ENCODE measurements at regions not wholly inside any gene's neighbourhood (a gene's known extent, or its start where the extent isn't known, plus 50 kb on each side); places are given as distances from the start of the nearest gene placed in this dataset.
"Not testable (repeated sequence)": the region's sequence is repeated elsewhere in the genome, so short reads cannot be mapped to it uniquely, and the experiment has no call there.

DNA sequence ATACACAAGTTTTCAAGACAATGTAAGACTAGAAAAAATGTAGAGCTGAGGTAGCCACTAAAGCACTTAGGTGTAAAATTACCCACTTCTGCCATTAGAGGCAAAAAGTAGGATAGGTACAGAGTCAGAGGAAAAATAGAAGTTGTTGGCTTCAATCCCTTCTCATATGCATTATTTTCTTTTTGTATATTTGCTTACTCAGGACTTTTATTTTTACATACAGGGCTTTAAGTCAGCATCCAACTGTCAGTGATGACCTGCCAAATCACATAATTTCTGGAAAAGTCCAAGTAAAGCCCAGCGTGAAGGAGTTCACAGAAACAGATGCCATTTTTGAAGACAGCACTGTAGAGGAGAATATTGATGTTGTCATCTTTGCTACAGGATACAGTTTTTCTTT lies 211.0 kb upstream of the POGK start:
- DNase-seq = no peak

- DNase-seq = no peak
Measured at GRCh38 chr1:166629946-166630345, 209.3 kb upstream of the POGK start.

DNA sequence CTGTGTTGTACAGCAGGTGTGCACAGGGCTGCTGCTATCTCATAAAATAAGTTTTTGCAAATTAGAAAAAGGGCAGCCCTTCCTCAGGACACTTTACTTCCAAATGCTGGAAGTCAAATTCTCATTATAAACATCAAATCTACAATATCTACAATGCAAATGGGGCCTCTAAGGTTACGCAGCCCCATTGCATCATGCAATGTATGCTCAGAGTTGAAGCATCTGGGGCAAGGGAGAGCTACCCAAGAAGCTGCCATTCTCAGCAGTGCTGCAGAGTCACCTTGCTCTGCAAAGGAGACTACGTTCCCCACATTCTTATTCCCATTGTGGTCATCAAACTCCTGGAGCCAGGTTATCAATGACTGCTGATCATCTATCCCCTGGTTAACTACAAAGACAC lies 208.9 kb upstream of the POGK start:
- DNase-seq = no peak

DNA sequence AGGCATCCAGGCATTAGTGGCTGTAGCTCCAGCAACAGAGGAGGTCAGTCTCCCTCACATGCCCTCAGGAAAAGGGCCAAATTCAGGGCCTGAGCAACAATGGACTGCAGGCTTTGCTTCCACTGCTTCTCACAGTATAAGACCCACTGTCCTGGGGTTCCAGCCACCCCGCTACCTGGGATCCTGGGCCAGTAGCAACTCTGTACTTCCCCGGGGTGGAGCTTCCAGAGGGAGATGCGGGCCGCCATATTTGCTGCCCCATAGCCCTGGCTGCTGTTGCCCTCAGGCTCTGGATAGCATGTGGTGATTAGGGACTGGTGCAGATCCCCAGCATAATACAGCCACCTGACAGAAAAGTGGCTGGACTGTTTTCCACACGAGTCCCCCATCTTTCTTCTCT lies 201.1 kb upstream of the POGK start:
- no peak for DNase-seq

GRCh38 chr1:166657228-166657627 lies 182.0 kb upstream of the POGK start:
- DNase-seq = not testable (repeated sequence)

DNA sequence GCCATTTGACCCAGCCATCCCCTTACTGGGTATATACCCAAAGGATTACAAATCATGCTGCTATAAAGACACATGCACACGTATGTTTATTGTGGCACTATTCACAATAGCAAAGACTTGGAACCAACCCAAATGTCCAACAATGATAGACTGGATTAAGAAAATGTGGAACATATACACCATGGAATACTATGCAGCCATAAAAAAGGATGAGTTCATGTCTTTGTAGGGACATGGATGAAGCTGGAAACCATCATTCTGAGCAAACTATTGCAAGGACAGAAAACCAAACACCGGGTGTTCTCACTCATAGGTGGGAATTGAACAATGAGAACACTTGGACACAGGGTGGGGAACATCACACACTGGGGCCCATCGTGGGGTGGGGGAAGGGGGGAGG lies 172.5 kb upstream of the POGK start:
- DNase-seq = not testable (repeated sequence)

GRCh38 chr1:166667600-166667999 lies 171.7 kb upstream of the POGK start:
- not testable (repeated sequence) for DNase-seq

DNA sequence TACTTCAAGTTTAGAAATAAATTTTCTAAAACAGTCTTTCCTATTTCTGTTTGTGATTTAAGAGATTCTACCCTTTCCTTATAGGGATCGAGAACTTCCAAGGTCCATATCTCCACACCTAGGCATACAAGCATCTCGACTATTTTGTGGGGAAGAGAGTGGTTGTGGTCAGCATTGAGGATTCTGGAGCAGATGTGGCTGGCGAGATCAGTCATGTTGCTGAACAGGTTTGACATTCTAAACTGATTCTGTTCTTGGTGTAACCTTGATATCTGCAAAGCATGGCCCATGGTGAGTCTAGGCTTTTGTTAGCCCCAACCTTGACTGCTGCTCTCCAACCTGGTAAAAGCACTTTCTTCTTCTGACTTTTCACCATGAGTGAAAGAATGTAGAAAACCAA lies 167.6 kb upstream of the POGK start:
- DNase-seq = no peak

- no peak for DNase-seq
Measured at GRCh38 chr1:166673722-166674121, 165.6 kb upstream of the POGK start.

DNA sequence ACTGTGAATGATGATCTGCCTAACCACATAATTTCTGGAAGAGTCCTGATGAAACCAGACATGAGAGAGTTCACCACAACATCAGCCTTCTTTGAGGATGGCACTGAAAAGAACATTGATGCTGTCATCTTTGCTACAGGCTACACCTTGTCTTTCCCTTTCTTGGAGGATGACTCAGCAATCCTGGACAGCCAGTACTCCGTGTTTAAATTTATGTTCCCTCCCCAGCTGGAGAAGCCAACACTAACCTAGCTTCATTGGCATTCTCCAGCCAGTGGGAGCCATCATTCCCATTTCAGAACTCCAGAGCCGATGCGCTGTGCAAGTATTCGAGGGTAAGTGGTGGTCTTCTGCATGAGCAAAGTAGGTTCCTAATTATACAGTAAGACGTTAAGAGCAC lies 164.1 kb upstream of the POGK start:
- no peak for DNase-seq

DNA sequence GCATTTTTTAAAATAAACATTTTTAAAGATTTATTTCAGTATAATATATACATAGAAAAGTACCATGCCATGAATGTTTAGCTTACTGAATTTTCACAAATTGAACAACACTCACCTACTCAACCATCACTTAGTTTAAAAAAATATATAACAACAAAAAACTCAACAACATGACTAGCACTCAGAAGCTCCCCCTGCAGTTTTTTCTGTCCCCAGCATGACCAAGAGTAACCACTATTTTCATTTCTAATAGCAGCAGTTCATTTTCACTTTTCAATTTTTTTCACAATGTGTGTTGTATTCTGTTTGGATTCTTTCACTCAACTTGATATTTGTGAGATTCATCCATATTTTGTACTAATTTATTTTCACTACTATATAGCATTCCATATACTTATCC lies 162.3 kb upstream of the POGK start:
- no peak for DNase-seq

DNA sequence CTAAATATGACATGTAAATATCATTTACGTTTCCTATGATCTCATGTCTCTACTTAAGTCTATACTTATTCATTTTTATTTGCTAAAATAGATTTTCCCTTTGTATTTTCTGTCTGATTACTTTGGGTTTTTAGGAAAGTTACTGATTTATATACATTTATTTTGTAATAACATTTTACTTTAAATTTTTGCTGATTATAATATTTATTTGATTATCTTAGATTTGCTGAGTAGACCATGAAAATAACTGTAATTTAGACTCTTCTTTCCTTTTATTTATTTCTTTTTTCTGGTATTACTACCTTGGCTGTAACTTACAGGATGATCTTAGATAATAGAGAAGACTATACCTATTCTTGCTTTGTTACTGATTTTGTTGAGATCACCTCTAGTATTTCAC lies 159.9 kb upstream of the POGK start:
- DNase-seq = no peak

- no peak for DNase-seq
Measured at GRCh38 chr1:166682588-166682987, 156.7 kb upstream of the POGK start.

GRCh38 chr1:166684669-166685068 lies 154.6 kb upstream of the POGK start:
- not testable (repeated sequence) for DNase-seq

- DNase-seq = no peak
Measured at GRCh38 chr1:166685200-166685599, 154.1 kb upstream of the POGK start.

- DNase-seq = not testable (repeated sequence)
Measured at GRCh38 chr1:166685891-166686290, 153.4 kb upstream of the POGK start.

DNA sequence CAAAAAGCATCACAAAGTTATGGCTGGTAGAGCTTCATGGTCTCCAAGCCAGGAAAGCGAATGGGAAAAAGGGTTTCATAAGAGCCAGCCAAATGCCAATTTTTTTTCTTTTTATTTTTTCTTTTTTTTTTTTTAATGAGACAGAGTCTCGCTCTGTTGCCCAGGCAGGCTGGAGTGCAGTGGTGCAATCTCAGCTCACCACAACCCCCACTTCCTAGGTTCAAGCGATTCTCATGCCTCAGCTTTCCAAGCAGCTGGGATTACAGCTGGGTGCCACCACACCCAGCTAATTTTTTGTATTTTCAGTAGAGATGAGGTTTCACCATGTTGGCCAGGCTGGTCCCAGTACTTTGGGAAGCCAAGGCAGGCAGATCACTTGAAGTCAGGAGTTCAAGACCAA lies 148.7 kb upstream of the POGK start:
- DNase-seq = not testable (repeated sequence)

- DNase-seq = no peak
Measured at GRCh38 chr1:166691476-166691875, 147.8 kb upstream of the POGK start.

GRCh38 chr1:166692346-166692745 lies 146.9 kb upstream of the POGK start:
- no peak for DNase-seq

- no peak for DNase-seq
Measured at GRCh38 chr1:166693158-166693557, 146.1 kb upstream of the POGK start.

DNA sequence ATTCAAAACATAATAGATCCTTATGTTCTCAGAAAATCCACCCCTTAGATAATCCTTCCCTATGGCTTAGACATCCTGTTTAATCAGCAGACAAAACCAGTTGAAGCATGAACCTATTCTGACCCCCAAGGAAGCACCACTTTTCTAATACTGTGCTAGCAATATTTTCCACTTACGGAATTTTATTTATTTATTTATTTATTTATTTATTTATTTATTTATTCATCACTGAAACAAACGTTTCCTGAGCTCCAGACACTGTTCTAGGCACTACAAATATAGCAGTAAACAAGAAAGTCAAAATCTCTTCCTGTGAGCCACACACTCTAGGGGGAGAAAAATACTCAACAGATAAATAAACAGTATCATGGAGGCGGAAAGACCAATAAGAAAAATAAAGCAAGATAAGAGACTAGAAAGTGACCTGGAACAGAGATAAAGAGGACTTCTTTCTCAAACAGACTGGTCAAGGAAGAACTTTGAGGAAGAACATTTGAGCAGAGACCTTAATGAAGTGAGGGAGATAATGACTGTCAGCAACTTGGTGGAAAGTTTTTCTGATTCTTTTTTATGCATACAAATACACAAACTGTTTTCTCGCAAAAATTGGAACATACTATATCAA lies 145.5 kb upstream of the POGK start:
- DNase-seq = no peak

- DNase-seq = no peak
Measured at GRCh38 chr1:166695115-166695514, 144.2 kb upstream of the POGK start.

GRCh38 chr1:166695834-166696233 lies 143.4 kb upstream of the POGK start:
- DNase-seq = not testable (repeated sequence)

- no peak for DNase-seq
Measured at GRCh38 chr1:166698771-166699170, 140.5 kb upstream of the POGK start.

GRCh38 chr1:166699613-166700012 lies 139.7 kb upstream of the POGK start:
- DNase-seq = no peak

GRCh38 chr1:166700696-166701095 lies 138.6 kb upstream of the POGK start:
- DNase-seq = no peak
